GM23248 (cell line): ENCODE measurements at regions not wholly inside any gene's neighbourhood (a gene's known extent, or its start where the extent isn't known, plus 50 kb on each side); places are given as distances from the start of the nearest gene placed in this dataset.

ENCODE experiments used
- DNase-seq: peaks from one replicate; pipeline ENCODE4 v3.0.0-alpha.2; 2015
- H2AFZ ChIP-seq: fragments of 200-600 bp; sonication (generic); 2 replicates; pipeline ENCODE4 v1.6.1; 2016; ENCODE audit warnings: antibody characterized with exemption
- H3F3A ChIP-seq: fragments of 200-600 bp; sonication (generic); 2 replicates; pipeline ENCODE4 v1.6.1; 2016; ENCODE audit warnings: mild to moderate bottlenecking, antibody characterized with exemption, mixed run types; ENCODE audit not compliant: insufficient read depth
- H3K27ac ChIP-seq: fragments of 200-600 bp; sonication (generic); 2 replicates; pipeline ENCODE4 v1.5.1; 2016; ENCODE audit warnings: mild to moderate bottlenecking
- H3K27me3 ChIP-seq: fragments of 200-600 bp; sonication (generic); replicated peaks from 2 replicates; pipeline ENCODE4 v1.6.1; 2016; ENCODE audit warnings: mild to moderate bottlenecking; ENCODE audit not compliant: insufficient read depth
- H3K36me3 ChIP-seq: fragments of 200-600 bp; sonication (generic); 2 replicates; pipeline ENCODE4 v1.6.1; 2016; ENCODE audit warnings: low read depth, mild to moderate bottlenecking
- H3K4me1 ChIP-seq: fragments of 200-600 bp; sonication (generic); 2 replicates; pipeline ENCODE4 v1.6.1; 2016; ENCODE audit warnings: mild to moderate bottlenecking; ENCODE audit not compliant: insufficient read depth
- H3K4me2 ChIP-seq: fragments of 200-600 bp; sonication (generic); one replicate; pipeline ENCODE4 v1.6.1; 2016; ENCODE audit warnings: mild to moderate bottlenecking; ENCODE audit not compliant: unreplicated experiment
- H3K4me3 ChIP-seq: fragments of 200-600 bp; sonication (generic); 2 replicates; pipeline ENCODE4 v1.5.1; 2016; ENCODE audit warnings: mild to moderate bottlenecking
- H3K79me2 ChIP-seq: fragments of 200-600 bp; sonication (generic); 2 replicates; pipeline ENCODE4 v1.6.1; 2016; ENCODE audit warnings: mild to moderate bottlenecking; ENCODE audit not compliant: insufficient read depth
- H3K9ac ChIP-seq: fragments of 200-600 bp; sonication (generic); 2 replicates; pipeline ENCODE4 v1.6.1; 2016; ENCODE audit warnings: mild to moderate bottlenecking
- H3K9me2 ChIP-seq: fragments of 200-600 bp; sonication (generic); 2 replicates; pipeline ENCODE4 v1.6.1; 2016; ENCODE audit warnings: mixed run types, mild to moderate bottlenecking, moderate library complexity; ENCODE audit not compliant: insufficient read depth
- H3K9me3 ChIP-seq: fragments of 200-600 bp; sonication (generic); one replicate; pipeline ENCODE4 v1.6.1; 2017; ENCODE audit warnings: low read depth
- H4K20me1 ChIP-seq: fragments of 200-600 bp; sonication (generic); 2 replicates; pipeline ENCODE4 v1.6.0; 2016; ENCODE audit not compliant: insufficient read depth
- EZH2 ChIP-seq: fragments of 200-600 bp; sonication (generic); IDR thresholded peaks from 2 replicates; pipeline ENCODE4 v1.6.1; 2018; ENCODE audit warnings: antibody characterized with exemption, mild to moderate bottlenecking; ENCODE audit not compliant: insufficient read depth, poor library complexity, severe bottlenecking
- EZH2phosphoT487 ChIP-seq: fragments of 200-600 bp; sonication (generic); IDR thresholded peaks from 2 replicates; pipeline ENCODE4 v1.6.1; 2018; ENCODE audit warnings: antibody characterized with exemption, moderate library complexity, mild to moderate bottlenecking, low read depth; ENCODE audit not compliant: insufficient read depth
- WGBS, 2 experiments: methylation state at CpG; one replicate each; pipeline ENCODE4 v1.1.6; 2015 to 2017; ENCODE audit warnings: low lambda C conversion rate in 2 of 2, low coverage in 1 of 2; ENCODE audit errors: missing lambda C conversion rate in 2 of 2; 5-methylcytosine and 5-hydroxymethylcytosine counted together
- in situ Hi-C: fragments of 300-500 bp; cut with MboI; formaldehyde crosslinking; loops from 2 replicates; pipeline ENCODE4 v1.15.0; 2020

DNA sequence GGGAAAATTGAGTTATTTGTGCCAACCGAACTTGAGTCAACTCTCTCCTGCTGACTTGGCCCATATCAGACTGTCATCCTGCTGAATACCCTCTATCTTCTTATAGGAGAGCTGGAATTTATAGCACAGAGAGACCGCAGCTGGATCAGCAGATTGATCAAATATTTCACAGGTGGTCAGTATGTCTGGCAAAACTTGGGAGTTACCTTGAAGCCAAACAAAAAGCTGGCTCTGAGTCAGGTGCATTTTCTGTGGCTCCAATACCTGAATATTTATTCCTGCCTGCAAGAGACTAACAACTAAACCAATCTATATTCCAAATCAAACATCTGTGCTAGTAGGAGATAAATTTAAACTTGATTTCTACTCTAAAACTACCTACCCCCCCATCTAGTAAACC, 752.1 kb upstream of the ALCAM start:
- in situ Hi-C loops: loop anchor here (25.0 kb wide), 2 partner anchors 748 to 898 kb away; partner anchors contain the start of gene ALCAM
- H4K20me1 ChIP-seq: no peaks in the 10 kb centered on the region
- H3K36me3 ChIP-seq: no peaks in the 10 kb centered on the region
- H3K4me2 ChIP-seq: no peak overlapping the region
- no peaks in the 10 kb centered on the region for H3K9me3 ChIP-seq
- no peak overlapping the region for H3K27ac ChIP-seq
- no peaks in the 10 kb centered on the region for H3F3A ChIP-seq
- H3K79me2 ChIP-seq: no peaks in the 10 kb centered on the region
- H2AFZ ChIP-seq: no peak overlapping the region
- no peak for TF ChIP-seq EZH2
- DNase-seq: no peak
- no peaks in the 10 kb centered on the region for H3K4me1 ChIP-seq
- H3K9ac ChIP-seq: no peak overlapping the region
- WGBS, 2 experiments: 68 to 71% methylated on average over 2 of the region's 2 CpGs
- H3K4me3 ChIP-seq: no peak overlapping the region
- no peaks in the 10 kb centered on the region; the same call in 1 of the 2 replicates for H3K27me3 ChIP-seq
- H3K9me2 ChIP-seq: no peaks in the 10 kb centered on the region

GRCh38 chr3:104628185-104628789, 738.4 kb upstream of the ALCAM start:
- H3K27ac ChIP-seq: peak overlapping the region; percentile 47
- H4K20me1 ChIP-seq: no peaks in the 10 kb centered on the region
- H3K27me3 ChIP-seq: no peaks in the 10 kb centered on the region
- H3K4me1 ChIP-seq: peaks cover 18% of the 10 kb centered on the region
- no peak overlapping the region for H3K9ac ChIP-seq
- H3K4me2 ChIP-seq: peak overlapping the region; percentile 66
- H2AFZ ChIP-seq: no peak overlapping the region
- H3K36me3 ChIP-seq: no peaks in the 10 kb centered on the region
- in situ Hi-C loops: no loop called here
- no peaks in the 10 kb centered on the region for H3K9me3 ChIP-seq
- WGBS, 2 experiments: 56 to 59% methylated on average over 6 of the region's 6 CpGs
- no peaks in the 10 kb centered on the region for H3K9me2 ChIP-seq
- H3F3A ChIP-seq: peaks cover 17% of the 10 kb centered on the region
- DNase-seq: peak; percentile 84
- no peaks in the 10 kb centered on the region for H3K79me2 ChIP-seq
- H3K4me3 ChIP-seq: no peak overlapping the region
- TF ChIP-seq EZH2 (no peak), EZH2phosphoT487 (no peak)

- peaks cover 17% of the 10 kb centered on the region for H3F3A ChIP-seq
- in situ Hi-C loops: no loop called here
- H3K79me2 ChIP-seq: no peaks in the 10 kb centered on the region
- no peak for TF ChIP-seq EZH2
- no peak for TF ChIP-seq EZH2phosphoT487
- WGBS, 2 experiments: 37 to 43% methylated on average over 1 of the region's 1 CpG
- no peaks in the 10 kb centered on the region for H3K27me3 ChIP-seq
- peak overlapping the region; percentile 47 for H3K27ac ChIP-seq
- peaks cover 18% of the 10 kb centered on the region for H3K4me1 ChIP-seq
- DNase-seq: peak; percentile 86
- no peak overlapping the region for H3K9ac ChIP-seq
- no peak overlapping the region for H2AFZ ChIP-seq
- H3K9me3 ChIP-seq: no peaks in the 10 kb centered on the region
- no peaks in the 10 kb centered on the region for H3K36me3 ChIP-seq
- no peaks in the 10 kb centered on the region for H4K20me1 ChIP-seq
- peak overlapping the region; percentile 38; the same call in 1 of the 2 replicates for H3K4me3 ChIP-seq
- H3K9me2 ChIP-seq: no peaks in the 10 kb centered on the region
- peak overlapping the region; percentile 66 for H3K4me2 ChIP-seq
Observed at GRCh38 chr3:104629038-104629437, 737.7 kb upstream of the ALCAM start.

GRCh38 chr3:104631254-104631653, 735.5 kb upstream of the ALCAM start:
- in situ Hi-C loops: no loop called here
- Histone ChIP-seq H3K79me2 (no peaks in the 10 kb centered on the region), H3K36me3 (no peaks in the 10 kb centered on the region), H3K27ac (no peak overlapping the region), H4K20me1 (no peaks in the 10 kb centered on the region), H3K9ac (no peak overlapping the region), H3F3A (peaks cover 17% of the 10 kb centered on the region), H3K4me2 (no peak overlapping the region), H2AFZ (no peak overlapping the region), H3K9me3 (no peaks in the 10 kb centered on the region), H3K4me1 (peaks cover 18% of the 10 kb centered on the region), H3K27me3 (no peaks in the 10 kb centered on the region), H3K4me3 (no peak overlapping the region), H3K9me2 (no peaks in the 10 kb centered on the region)
- DNase-seq: no peak
- TF ChIP-seq EZH2: no peak
- TF ChIP-seq EZH2phosphoT487: no peak
- 70 to 79% methylated on average over 2 of the region's 2 CpGs for WGBS, 2 experiments
